Fibroblast of the aortic adventitia (primary cell): ENCODE measurements at regions not wholly inside any gene's neighbourhood (a gene's known extent, or its start where the extent isn't known, plus 50 kb on each side); places are given as distances from the start of the nearest gene placed in this dataset.

ENCODE experiments used
- DNase-seq: peaks from one replicate; pipeline ENCODE4 v3.0.0-alpha.2; 2010; ENCODE audit warnings: low read depth
- H3K4me3 ChIP-seq: 2 replicates; pipeline ENCODE4 v1.5.1; 2011; ENCODE audit warnings: low read depth, mild to moderate bottlenecking, control low read depth, low read length, moderate library complexity
- CTCF ChIP-seq: IDR thresholded peaks from 2 replicates; pipeline ENCODE4 v1.5.1; 2011; ENCODE audit warnings: mild to moderate bottlenecking, low read length, control low read depth, inconsistent platforms; ENCODE audit not compliant: insufficient read depth

- H3K4me3 ChIP-seq, result no peak overlapping the region
- DNase-seq, result peak; percentile 54
- no peak for TF ChIP-seq CTCF
Observed at GRCh38 chr22:45072322-45072903, 62.6 kb upstream of the PHF21B start.

GRCh38 chr22:45073064-45073463 lies 63.3 kb upstream of the PHF21B start:
- no peak for TF ChIP-seq CTCF
- no peak overlapping the region for H3K4me3 ChIP-seq
- no peak for DNase-seq

- no peak for TF ChIP-seq CTCF
- no peak for DNase-seq
- no peak overlapping the region for H3K4me3 ChIP-seq
Observed at GRCh38 chr22:45077286-45077685, 67.5 kb upstream of the PHF21B start.

GRCh38 chr22:45077826-45078334 lies 68.1 kb upstream of the PHF21B start:
- no peak for TF ChIP-seq CTCF
- DNase-seq, result no peak
- no peak overlapping the region for H3K4me3 ChIP-seq

GRCh38 chr22:45082795-45083194 lies 73.0 kb upstream of the PHF21B start:
- TF ChIP-seq CTCF, result peak; percentile 27
- H3K4me3 ChIP-seq, result no peak overlapping the region
- DNase-seq, result peak; percentile 5

GRCh38 chr22:45083659-45084305 lies 74.0 kb upstream of the PHF21B start:
- DNase-seq, result peak; percentile 64
- no peak overlapping the region for H3K4me3 ChIP-seq
- no peak for TF ChIP-seq CTCF

GRCh38 chr22:45084400-45084920 lies 74.7 kb upstream of the PHF21B start:
- no peak overlapping the region for H3K4me3 ChIP-seq

More at GRCh38 chr22:45084400-45084920, 74.7 kb upstream of the PHF21B start:
- TF ChIP-seq CTCF, result no peak
- no peak for DNase-seq
